SIG-M5 treated with dmso at 0.1 percent for 504 hours (cell line): ENCODE measurements at regions not wholly inside any gene's neighbourhood (a gene's known extent, or its start where the extent isn't known, plus 50 kb on each side); places are given as distances from the start of the nearest gene placed in this dataset.

Experiments used
- DNase-seq: peaks from one replicate; lab custom pipeline; 2025; ENCODE audit not compliant: unreplicated experiment; lab: John Stamatoyannopoulos, UW

DNA sequence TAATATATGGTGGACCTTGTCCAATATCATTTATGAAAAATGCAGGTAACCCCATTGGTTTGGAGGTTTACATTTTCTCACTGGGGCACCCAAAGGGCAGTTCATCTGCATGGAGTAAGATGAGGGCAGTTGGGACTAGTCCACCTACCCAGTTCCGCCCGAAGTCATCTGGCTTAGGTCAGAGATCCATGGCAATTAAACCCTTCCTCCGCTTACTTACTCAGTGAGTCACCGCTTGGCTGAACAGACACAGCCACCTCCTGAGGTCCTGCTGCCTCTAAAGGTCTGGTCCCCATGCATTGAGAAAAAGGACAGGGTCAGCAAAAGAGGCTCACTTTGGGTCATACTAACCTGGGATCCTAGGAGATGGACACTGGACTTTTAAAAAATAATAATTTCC, 102.9 kb upstream of the PRL start:
- no peak for DNase-seq

GRCh38 chr6:22401206-22401605, 104.4 kb upstream of the PRL start:
- DNase-seq, result no peak

- no peak for DNase-seq
Measured at GRCh38 chr6:22401932-22402331, 105.1 kb upstream of the PRL start.

DNA sequence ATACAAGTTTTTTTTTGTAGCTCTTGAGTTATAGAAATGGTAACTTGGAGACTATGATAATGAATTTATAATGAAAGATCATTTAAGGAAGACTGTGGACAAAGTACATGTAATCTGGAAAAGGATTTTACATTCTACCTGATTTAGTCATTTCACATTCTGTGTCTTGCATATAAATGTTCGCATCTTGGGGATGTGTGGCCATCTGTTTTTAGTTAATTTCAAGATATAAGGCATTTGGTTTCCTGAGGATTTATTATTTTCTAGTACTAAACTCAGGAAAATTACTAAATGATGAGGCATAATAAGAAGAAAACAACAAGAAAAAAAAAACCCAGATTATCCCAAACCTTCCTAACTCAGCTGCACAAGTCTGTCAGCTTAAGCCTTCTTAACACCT, 112.7 kb upstream of the PRL start:
- no peak for DNase-seq

DNA sequence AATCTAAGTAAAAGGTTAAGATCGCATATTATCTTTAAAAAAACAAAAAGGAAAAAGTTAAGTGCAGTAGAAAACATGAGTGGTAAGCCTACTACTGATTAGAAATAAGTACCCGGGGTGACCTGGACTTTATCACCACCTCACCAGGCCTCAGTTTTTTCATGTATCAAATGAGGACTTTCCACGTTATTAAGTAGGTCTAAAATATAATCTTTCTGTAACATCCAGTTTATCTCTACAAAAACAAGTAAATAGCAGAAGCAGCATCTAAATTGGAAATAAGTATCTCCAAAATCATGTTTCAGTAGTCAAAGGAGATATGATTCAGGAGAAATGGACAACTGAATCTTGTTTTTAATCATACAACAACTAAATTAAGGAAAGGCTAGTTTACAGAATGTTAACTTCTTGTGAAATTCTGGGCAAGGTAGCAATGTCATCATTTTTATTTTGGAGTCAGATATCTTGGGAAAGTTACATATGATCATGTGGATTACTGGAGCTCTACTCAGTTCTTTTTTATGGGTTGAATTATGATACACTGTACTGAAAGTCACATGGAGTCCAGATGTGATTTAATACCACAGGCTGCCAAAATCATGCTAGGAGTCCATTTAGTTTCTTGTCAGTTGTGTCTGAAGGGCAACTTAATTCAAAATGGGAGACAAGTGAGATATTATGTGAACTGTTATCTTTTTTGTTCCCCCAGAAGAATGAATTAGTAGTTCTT, 114.7 kb upstream of the PRL start:
- no peak for DNase-seq

DNA sequence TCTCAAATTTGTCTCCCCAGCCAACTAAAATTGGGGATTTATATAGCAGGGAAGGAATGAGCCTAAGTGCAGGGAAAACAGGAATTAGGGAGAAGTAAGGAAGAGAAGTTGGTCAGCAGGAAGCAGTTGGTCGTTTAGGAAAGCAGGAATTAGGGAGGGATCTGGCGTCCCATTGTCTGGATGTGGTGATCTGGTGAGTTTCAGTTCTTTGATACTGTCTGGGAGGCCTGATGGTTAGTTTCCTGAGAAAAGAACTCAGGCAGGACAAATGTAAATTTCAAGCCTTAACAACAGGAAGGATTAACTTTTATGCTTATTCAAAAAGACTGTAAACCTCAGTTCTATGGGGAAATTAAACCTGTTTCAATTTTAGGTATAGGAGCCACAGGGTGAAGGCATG, 116.2 kb upstream of the PRL start:
- no peak for DNase-seq

DNA sequence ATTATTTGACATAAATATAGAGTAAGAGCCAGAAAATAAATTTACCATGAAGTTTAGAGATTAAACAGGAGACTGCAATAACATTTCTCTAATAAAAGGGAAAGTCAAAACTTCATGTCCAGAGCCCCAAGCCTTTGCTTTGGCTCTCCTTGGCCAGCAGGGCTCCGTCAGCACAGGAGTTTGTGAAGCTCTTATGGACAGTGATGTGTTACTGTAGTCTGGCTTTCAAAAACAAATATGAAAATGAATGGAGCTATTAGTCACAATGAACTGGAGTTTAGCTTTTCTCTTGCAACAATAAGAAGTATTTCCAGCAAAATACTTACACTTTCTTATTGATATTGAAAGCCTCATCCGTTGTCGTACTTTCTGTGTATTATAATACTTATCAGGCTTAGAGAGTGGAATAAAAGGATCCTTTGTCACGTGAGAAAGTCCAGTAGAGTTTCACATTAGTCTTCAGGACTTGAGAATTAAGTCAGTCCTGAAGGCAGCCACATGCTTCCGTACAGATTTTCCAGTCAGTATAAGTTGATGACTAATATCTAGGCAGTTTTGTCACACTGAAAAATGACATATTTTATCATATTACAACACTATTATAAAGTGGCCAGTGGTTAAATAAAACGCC, 117.0 kb upstream of the PRL start:
- no peak for DNase-seq

DNA sequence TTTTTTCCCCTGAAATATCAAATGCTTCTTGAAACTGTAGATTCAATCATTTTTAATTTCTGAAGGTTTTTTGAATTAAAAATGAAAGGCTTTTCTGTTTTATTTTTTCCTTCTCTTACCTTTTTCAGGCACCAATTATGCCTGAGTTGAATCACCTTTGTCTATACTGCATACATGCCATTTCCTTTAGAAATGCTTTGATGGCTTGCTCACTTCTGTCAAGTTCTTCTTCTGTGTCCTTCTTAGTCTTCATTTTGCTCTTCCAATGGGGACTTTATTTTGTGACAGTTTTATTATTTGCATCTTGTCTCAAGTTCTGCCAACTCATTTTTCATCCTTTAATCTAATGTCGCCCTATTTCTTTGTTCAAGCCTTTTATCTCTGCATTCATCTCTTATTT, 121.9 kb upstream of the PRL start:
- DNase-seq, result no peak

DNA sequence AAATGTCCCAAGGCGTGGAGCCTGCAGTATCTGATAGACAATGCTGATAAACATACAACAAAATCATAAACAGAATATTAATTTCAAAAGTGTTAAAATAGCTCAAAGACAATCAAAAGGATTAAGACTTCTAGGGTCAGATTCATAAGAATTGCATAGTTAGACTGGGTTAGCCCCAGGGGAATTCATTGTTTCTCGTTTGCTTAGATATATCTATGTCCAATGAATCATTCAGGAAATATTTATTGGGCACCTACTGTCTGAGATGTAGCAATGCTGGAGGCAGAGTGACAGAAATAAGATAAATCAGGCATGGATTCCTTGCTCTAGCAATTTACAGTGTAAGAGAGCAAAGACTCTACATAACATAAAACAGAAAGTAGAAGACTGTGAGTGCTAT, 124.4 kb upstream of the PRL start:
- DNase-seq, result no peak

DNA sequence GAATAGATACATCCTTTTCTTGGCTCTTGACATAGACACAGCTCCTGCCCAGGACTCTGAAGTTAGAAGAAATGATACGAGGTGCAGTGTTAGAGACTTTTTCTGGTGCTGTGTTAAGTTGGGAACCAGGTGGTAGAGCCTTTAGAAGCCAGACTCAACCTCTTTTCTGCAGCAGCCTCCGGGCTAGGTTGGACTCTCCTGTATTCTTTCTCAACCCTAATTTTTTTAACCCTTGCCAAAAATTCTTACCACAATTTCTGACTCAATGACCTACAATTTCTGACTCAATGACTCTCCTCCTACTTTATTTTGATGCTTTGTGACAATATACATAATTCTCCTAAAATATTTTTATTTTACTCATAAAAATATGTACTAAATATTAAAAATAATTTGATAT, 127.4 kb upstream of the PRL start:
- no peak for DNase-seq

DNA sequence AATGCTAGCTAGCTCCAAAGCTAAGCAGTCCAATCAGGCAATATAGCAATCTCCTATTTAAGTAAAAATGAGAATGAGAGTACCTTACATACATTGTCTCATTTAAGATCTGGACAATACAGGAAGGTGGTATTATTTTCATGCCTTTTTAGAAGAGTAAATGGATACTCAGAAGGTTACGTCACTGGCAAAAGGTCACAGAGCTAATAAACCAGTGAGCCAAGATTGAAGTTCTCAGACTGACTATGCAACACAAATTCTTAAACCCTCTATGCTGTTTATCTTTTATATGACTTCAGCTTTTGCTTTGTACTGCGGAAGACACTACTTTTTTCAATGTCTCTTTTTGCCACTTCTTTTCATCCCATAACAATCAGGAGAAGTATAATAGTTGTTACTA, 135.2 kb upstream of the PRL start:
- DNase-seq, result no peak

GRCh38 chr6:22433745-22434144, 135.6 kb upstream of the HDGFL1 start:
- no peak for DNase-seq

DNA sequence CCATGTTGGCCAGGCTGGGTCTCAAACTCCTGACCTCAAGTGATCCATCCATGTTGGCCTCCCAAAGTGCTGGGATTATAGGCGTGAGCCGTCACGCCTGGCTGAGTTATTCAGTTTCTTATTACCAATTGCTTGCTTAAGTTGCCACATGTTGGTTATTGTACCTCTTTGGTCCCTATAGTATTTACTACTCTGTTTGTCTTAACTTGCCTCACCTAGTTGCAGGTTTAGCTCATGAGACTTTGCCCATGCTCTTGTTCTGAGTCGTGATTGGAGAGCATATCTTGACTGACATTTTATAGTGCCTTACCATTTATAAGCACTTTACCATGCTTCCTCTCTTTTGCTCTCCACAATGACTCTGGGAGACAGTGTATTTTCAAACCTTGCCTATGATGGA, 134.2 kb upstream of the HDGFL1 start:
- DNase-seq, result no peak

GRCh38 chr6:22436134-22436533, 133.2 kb upstream of the HDGFL1 start:
- no peak for DNase-seq

GRCh38 chr6:22437665-22438064, 131.7 kb upstream of the HDGFL1 start:
- DNase-seq, result no peak

- no peak for DNase-seq
Measured at GRCh38 chr6:22442826-22443225, 126.5 kb upstream of the HDGFL1 start.

GRCh38 chr6:22444330-22444729, 125.0 kb upstream of the HDGFL1 start:
- no peak for DNase-seq

GRCh38 chr6:22445946-22446345, 123.4 kb upstream of the HDGFL1 start:
- no peak for DNase-seq

DNA sequence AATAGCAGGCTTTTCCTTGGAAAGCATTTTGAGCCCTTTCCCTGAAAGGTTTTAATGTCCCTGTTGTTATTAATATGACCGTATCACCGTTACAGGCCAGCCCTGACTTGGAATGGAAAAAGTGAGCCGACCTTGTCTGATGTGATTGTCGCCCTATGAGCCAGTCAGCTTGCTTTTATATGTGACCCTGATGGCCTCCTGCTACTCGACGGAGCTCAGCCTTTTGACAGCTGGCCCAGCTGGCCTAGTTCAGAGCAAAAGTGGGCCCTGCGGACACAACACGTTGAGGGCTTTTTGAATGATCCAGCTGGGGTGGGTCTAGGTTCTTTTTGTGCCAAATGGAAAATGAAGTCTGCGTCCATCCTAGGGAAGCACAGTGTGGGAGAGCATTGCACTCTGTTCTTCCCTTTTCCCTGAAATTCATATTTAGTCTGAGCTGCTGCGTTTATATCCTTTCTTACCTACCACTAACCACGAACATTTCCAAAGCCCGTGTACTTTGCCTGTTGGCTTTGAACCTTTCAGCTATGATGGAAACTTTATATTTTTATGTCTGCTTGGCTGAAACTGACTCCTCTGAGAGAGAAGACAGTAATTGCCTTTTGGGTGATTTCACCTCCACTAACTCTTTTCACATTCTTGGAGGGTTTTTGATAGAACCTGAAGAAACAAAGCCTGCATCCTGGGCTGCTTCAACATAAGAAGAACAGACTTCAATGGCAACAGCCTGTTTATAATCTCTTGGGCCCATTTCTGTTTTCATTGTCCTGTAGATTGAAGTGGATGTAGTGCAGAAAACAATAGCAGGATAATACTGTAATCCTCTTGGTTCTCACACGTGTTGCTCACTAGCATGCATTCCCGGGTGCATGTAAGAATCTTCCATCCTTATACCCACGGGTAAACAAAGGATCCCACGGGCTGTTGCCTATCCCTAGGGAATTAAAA, 121.8 kb upstream of the HDGFL1 start:
- DNase-seq, result no peak

DNA sequence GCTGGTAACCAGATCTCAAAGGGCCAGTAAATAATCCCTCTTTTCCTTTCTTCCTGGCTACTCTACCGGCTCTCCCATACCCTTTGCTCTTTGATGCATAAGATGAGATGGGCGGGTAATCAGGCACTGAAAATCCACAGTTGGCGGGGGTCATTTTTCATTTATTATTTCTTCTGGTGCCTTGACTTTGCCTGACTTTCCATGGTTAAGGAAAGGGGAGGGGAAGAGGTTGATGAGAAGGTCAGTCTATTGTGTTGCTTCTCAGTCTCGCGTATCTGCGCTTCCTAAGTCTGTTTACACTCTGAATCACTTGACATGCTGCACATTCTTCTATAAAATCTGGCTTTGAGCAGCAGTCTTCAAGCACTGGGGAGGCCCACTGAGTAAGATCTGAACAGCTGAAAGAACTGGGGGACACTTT, 121.1 kb upstream of the HDGFL1 start:
- DNase-seq, result no peak

- DNase-seq, result no peak
Measured at GRCh38 chr6:22451962-22452361, 117.4 kb upstream of the HDGFL1 start.

DNA sequence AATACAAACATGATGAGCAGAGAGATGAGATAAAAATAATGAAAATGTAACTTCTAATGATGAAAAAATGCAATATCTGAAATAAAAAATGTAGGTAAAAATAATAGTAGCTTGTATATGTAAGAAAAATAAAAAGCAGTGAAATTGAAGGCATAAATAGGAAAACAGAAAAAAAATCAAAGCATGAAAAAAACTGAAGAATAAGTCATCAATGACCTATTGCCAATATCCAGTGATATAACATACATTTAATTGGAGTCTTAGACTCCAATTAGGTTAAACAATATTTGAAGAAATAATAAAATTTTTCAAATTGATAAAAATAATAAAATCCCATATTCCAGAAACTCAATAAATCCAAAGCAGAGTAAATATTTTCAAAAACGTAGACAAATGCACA, 114.0 kb upstream of the HDGFL1 start:
- no peak for DNase-seq
